ENCODE measurements at regions not wholly inside any gene's neighbourhood (a gene's known extent, or its start where the extent isn't known, plus 50 kb on each side); places are given as distances from the start of the nearest gene placed in this dataset.

GRCh38 chr3:42012383-42012934, 50.6 kb upstream of the ULK4 start:
- H2BK20ac ChIP-seq (ENCODE audit: low read depth, low read length, poor library complexity, severe bottlenecking) = no peak overlapping the region
- no peak overlapping the region for H3K23ac ChIP-seq (ENCODE audit: insufficient read length, low read depth, low read length)
- no peak overlapping the region for H3K18ac ChIP-seq (ENCODE audit: insufficient read length, low read depth, low read length)
- no peak overlapping the region for H4K5ac ChIP-seq (ENCODE audit: insufficient read length, low read depth, low read length)
- no peak overlapping the region for H3K56ac ChIP-seq (ENCODE audit: insufficient read length, low read depth, low read length)
- no peak overlapping the region for H3K9ac ChIP-seq (ENCODE audit: extremely low read depth, insufficient read length, low read length)
- DNase-seq = no peak
- H4K91ac ChIP-seq (ENCODE audit: insufficient read length, low read depth, low read length) = no peak overlapping the region
- no peak overlapping the region for H2BK120ac ChIP-seq (ENCODE audit: low read depth, low read length, poor library complexity, severe bottlenecking)
- no peaks in the 10 kb centered on the region for H3K9me3 ChIP-seq (ENCODE audit: control insufficient read depth, low read depth, low read length)
- no peak overlapping the region for H3K27ac ChIP-seq (ENCODE audit: insufficient read length, low read depth, low read length)
- TF ChIP-seq, protein P1, sequence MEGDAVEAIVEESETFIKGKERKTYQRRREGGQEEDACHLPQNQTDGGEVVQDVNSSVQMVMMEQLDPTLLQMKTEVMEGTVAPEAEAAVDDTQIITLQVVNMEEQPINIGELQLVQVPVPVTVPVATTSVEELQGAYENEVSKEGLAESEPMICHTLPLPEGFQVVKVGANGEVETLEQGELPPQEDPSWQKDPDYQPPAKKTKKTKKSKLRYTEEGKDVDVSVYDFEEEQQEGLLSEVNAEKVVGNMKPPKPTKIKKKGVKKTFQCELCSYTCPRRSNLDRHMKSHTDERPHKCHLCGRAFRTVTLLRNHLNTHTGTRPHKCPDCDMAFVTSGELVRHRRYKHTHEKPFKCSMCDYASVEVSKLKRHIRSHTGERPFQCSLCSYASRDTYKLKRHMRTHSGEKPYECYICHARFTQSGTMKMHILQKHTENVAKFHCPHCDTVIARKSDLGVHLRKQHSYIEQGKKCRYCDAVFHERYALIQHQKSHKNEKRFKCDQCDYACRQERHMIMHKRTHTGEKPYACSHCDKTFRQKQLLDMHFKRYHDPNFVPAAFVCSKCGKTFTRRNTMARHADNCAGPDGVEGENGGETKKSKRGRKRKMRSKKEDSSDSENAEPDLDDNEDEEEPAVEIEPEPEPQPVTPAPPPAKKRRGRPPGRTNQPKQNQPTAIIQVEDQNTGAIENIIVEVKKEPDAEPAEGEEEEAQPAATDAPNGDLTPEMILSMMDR (conservative IDR thresholded peaks at IDR 0.05) = no peak
- peaks cover 4% of the 10 kb centered on the region for H3K27me3 Mint-ChIP-seq (ENCODE audit: low read depth)
- H2BK12ac ChIP-seq (ENCODE audit: insufficient read length, low read depth, low read length) = no peak overlapping the region
- peak overlapping the region; percentile 87 to 93 for H3K4me3 Mint-ChIP-seq
- no peak overlapping the region for H2BK5ac ChIP-seq (ENCODE audit: insufficient read length, low read length)
- no peaks in the 10 kb centered on the region; a peak in 1 of 5 replicates for H3K9me3 Mint-ChIP-seq
- no peak overlapping the region for H2AFZ ChIP-seq (ENCODE audit: low read length)
- H3K27ac Mint-ChIP-seq = no peak overlapping the region
- H3K79me2 ChIP-seq (ENCODE audit: insufficient read depth, low read length) = peaks cover 3% of the 10 kb centered on the region; the same call in 1 of the 2 replicates
- no peak overlapping the region for H3K4ac ChIP-seq (ENCODE audit: low read depth, low read length)
- H3K4me1 ChIP-seq (ENCODE audit: insufficient read depth, low read length) = peaks cover 4% of the 10 kb centered on the region; the same call in 1 of the 2 replicates
- peak overlapping the region; percentile 58 for H3K4me2 ChIP-seq (ENCODE audit: insufficient read depth, insufficient read length, low read length)
- no CpG with 5 or more reads among the region's 2 CpGs for WGBS (ENCODE audit: extremely low coverage, insufficient read length, low lambda C conversion rate)
- H2AK5ac ChIP-seq (ENCODE audit: insufficient read length, low read length) = no peak overlapping the region
- H2BK15ac ChIP-seq (ENCODE audit: low read depth, low read length) = no peak overlapping the region
- peaks cover 9% of the 10 kb centered on the region for H3K79me1 ChIP-seq (ENCODE audit: insufficient read depth, low read depth, low read length, poor library complexity, severe bottlenecking)
- no peaks in the 10 kb centered on the region for H4K20me1 ChIP-seq (ENCODE audit: control insufficient read depth, insufficient read depth, insufficient read length)
- no peaks in the 10 kb centered on the region; a peak in 1 of 7 replicates for H3K36me3 Mint-ChIP-seq (ENCODE audit: insufficient read depth in 1 of 3, low read depth in 3 of 3)
- H3T11ph ChIP-seq (ENCODE audit: low read length) = no peak overlapping the region
- no peak overlapping the region for H3K14ac ChIP-seq (ENCODE audit: insufficient read depth, low read length)
- H4K8ac ChIP-seq (replicated peaks; ENCODE audit: insufficient read length, low read depth, low read length) = no peak overlapping the region
- no peaks in the 10 kb centered on the region for H3K27me3 ChIP-seq (ENCODE audit: insufficient read depth, low read length)
- peaks cover 15% of the 10 kb centered on the region for H3K23me2 ChIP-seq (ENCODE audit: insufficient read length, low read depth, low read length, poor library complexity, severe bottlenecking)
- H3K4me1 Mint-ChIP-seq = peaks cover 19 to 22% of the 10 kb centered on the region in 2 experiments
